ENCODE measurements at regions not wholly inside any gene's neighbourhood (a gene's known extent, or its start where the extent isn't known, plus 50 kb on each side); places are given as distances from the start of the nearest gene placed in this dataset.

DNA sequence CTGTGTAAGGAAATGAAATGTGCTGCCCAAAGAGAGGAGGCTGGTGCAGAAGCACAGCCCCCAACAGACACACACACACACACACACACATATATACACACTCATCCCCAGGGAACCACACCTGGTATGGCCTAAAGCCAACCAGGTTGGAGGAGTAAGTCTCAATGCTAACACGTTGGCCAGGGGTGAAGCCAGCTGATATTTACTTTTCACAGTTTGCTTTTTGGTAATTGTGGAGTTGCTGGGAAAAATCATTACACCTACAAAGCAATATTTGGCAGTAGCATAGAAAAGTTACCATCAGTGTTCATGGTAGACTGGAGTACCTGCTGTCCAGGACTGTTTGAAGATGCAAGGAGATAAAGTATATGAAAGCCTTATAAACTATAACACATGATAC is 50.3 kb upstream of the NAA20 start:
- Mint-ChIP-seq H3K27me3 (no peaks in the 10 kb centered on the region), H3K4me3 (no peak overlapping the region), H3K27ac (no peak overlapping the region), H3K4me1 (ENCODE audit: unreplicated experiment) (peaks cover 29% of the 10 kb centered on the region), H3K36me3 (peaks cover 25% of the 10 kb centered on the region), H3K9me3 (no peaks in the 10 kb centered on the region)
- no peak for DNase-seq (ENCODE audit: extremely low spot score, unreplicated experiment)
- TF ChIP-seq, protein P1, sequence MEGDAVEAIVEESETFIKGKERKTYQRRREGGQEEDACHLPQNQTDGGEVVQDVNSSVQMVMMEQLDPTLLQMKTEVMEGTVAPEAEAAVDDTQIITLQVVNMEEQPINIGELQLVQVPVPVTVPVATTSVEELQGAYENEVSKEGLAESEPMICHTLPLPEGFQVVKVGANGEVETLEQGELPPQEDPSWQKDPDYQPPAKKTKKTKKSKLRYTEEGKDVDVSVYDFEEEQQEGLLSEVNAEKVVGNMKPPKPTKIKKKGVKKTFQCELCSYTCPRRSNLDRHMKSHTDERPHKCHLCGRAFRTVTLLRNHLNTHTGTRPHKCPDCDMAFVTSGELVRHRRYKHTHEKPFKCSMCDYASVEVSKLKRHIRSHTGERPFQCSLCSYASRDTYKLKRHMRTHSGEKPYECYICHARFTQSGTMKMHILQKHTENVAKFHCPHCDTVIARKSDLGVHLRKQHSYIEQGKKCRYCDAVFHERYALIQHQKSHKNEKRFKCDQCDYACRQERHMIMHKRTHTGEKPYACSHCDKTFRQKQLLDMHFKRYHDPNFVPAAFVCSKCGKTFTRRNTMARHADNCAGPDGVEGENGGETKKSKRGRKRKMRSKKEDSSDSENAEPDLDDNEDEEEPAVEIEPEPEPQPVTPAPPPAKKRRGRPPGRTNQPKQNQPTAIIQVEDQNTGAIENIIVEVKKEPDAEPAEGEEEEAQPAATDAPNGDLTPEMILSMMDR (conservative IDR thresholded peaks at IDR 0.05) = no peak

Measured in type B pancreatic cell (in vitro differentiated cells).